MM.1S (cell line): ENCODE measurements at regions not wholly inside any gene's neighbourhood (a gene's known extent, or its start where the extent isn't known, plus 50 kb on each side); places are given as distances from the start of the nearest gene placed in this dataset.

Experiments used
- DNase-seq: peaks from one replicate; pipeline ENCODE4 v3.0.0-alpha.2; 2015
- H2AFZ ChIP-seq: fragments of 300-600 bp; sonication (generic); 2 replicates; pipeline ENCODE4 v1.6.0; 2016; ENCODE audit warnings: antibody characterized with exemption, low read length
- H3F3A ChIP-seq: fragments of 300-600 bp; sonication (generic); 2 replicates; pipeline ENCODE4 v1.6.1; 2016; ENCODE audit warnings: mild to moderate bottlenecking, antibody characterized with exemption, low read length, moderate library complexity, mixed read lengths; ENCODE audit not compliant: insufficient read depth
- H3K27ac ChIP-seq: fragments of 300-600 bp; sonication (generic); 2 replicates; pipeline ENCODE4 v1.5.1; 2016; ENCODE audit warnings: mild to moderate bottlenecking, low read length
- H3K27me3 ChIP-seq: fragments of 300-600 bp; sonication (generic); replicated peaks from 2 replicates; pipeline ENCODE4 v1.6.0; 2016; ENCODE audit warnings: low read length; ENCODE audit not compliant: insufficient read depth
- H3K36me3 ChIP-seq: fragments of 300-600 bp; sonication (generic); replicated peaks from 2 replicates; pipeline ENCODE4 v1.6.1; 2016; ENCODE audit warnings: mild to moderate bottlenecking, low read length, mixed read lengths; ENCODE audit not compliant: insufficient read depth
- H3K4me1 ChIP-seq: fragments of 300-600 bp; sonication (generic); 2 replicates; pipeline ENCODE4 v1.6.1; 2016; ENCODE audit warnings: low read length, mixed read lengths
- H3K4me2 ChIP-seq: fragments of 300-600 bp; sonication (generic); 2 replicates; pipeline ENCODE4 v1.6.0; 2016; ENCODE audit warnings: low read depth, low read length
- H3K4me3 ChIP-seq: fragments of 300-600 bp; sonication (generic); 2 replicates; pipeline ENCODE4 v1.5.1; 2016; ENCODE audit warnings: low read length, mixed read lengths
- H3K79me2 ChIP-seq: fragments of 300-600 bp; sonication (generic); 2 replicates; pipeline ENCODE4 v1.6.1; 2016; ENCODE audit warnings: mixed run types, low read length, mixed read lengths
- H3K9ac ChIP-seq: fragments of 300-600 bp; sonication (generic); 2 replicates; pipeline ENCODE4 v1.6.1; 2016; ENCODE audit warnings: low read length, mixed read lengths
- H3K9me2 ChIP-seq: fragments of 300-600 bp; sonication (generic); replicated peaks from 2 replicates; pipeline ENCODE4 v1.6.1; 2016; ENCODE audit warnings: mild to moderate bottlenecking, low read length, mixed read lengths; ENCODE audit not compliant: insufficient read depth
- H3K9me3 ChIP-seq: fragments of 300-600 bp; sonication (generic); replicated peaks from 2 replicates; pipeline ENCODE4 v1.6.1; 2016; ENCODE audit warnings: mild to moderate bottlenecking, low read length, mixed read lengths; ENCODE audit not compliant: insufficient read depth
- H4K20me1 ChIP-seq: fragments of 300-600 bp; sonication (generic); 2 replicates; pipeline ENCODE4 v1.6.1; 2016; ENCODE audit warnings: mild to moderate bottlenecking, low read length, moderate library complexity, mixed read lengths; ENCODE audit not compliant: insufficient read depth
- CTCF ChIP-seq: fragments of 300-600 bp; sonication (generic); IDR thresholded peaks from 2 replicates; pipeline ENCODE4 v1.5.1; 2016; ENCODE audit warnings: antibody characterized with exemption, low read length, mixed read lengths
- EZH2 ChIP-seq: fragments of 300-600 bp; sonication (generic); optimal IDR thresholded peaks from 2 replicates; pipeline ENCODE3; 2017; ENCODE audit warnings: low read depth, mild to moderate bottlenecking, antibody characterized with exemption, low read length, mixed read lengths
- EZH2phosphoT487 ChIP-seq: fragments of 300-600 bp; sonication (generic); IDR thresholded peaks from 2 replicates; pipeline ENCODE4 v1.6.1; 2018; ENCODE audit warnings: antibody characterized with exemption, low read length

DNA sequence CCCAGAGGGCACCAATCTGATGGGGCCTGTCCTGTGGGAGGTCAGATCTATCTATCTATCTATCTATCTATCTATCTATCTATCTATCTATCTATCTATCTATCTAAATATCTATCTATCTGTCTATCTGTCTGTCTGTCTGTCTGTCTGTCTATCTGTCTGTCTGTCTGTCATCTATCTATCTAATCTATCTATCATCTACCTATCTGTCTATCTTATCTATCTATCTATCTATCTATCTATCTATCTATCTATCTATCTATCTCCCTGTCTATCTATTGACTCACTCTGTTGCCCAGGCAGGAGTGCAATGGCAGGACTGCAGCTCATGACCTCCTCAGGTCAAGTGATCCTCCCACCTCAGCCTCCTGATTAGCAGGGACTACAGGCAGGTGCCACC lies 155.7 kb upstream of the STX18 start:
- Histone ChIP-seq H3K9me2 (no peaks in the 10 kb centered on the region), H3K9me3 (no peaks in the 10 kb centered on the region), H3K9ac (no peak overlapping the region), H4K20me1 (no peaks in the 10 kb centered on the region), H3K27me3 (no peaks in the 10 kb centered on the region), H3K79me2 (no peaks in the 10 kb centered on the region), H3K4me1 (peaks cover 13% of the 10 kb centered on the region), H2AFZ (no peak overlapping the region), H3K4me3 (no peak overlapping the region), H3K4me2 (no peak overlapping the region), H3F3A (no peaks in the 10 kb centered on the region), H3K36me3 (no peaks in the 10 kb centered on the region), H3K27ac (no peak overlapping the region)
- no peak for DNase-seq
- no peak for TF ChIP-seq EZH2phosphoT487
- no peak for TF ChIP-seq EZH2
- no peak for TF ChIP-seq CTCF

DNA sequence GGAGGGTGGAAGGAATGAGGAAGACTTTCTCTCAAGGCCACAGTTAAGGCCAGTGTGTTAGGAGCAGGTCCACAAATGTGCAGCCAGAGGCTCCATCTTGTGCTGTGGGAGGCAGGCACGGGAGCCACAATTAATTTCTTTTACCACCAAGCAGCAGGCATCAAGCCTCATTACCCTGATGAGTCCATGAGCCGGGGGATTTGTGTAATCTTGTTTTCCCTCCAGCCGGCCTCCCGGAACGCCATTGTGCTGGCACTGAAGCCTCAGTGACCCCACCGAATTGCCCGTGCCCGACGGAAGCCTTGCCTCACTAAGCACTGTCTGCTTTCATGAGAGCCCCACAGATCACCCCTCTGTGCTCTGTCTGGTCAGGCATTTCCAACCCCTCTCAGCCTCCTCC lies 154.7 kb upstream of the STX18 start:
- H3F3A ChIP-seq, result no peaks in the 10 kb centered on the region
- no peak overlapping the region for H2AFZ ChIP-seq
- H3K4me3 ChIP-seq, result no peak overlapping the region
- DNase-seq, result no peak
- no peaks in the 10 kb centered on the region for H3K27me3 ChIP-seq
- no peaks in the 10 kb centered on the region for H3K79me2 ChIP-seq
- no peak overlapping the region for H3K4me2 ChIP-seq
- H3K9me3 ChIP-seq, result no peaks in the 10 kb centered on the region
- no peak for TF ChIP-seq EZH2phosphoT487
- no peak for TF ChIP-seq EZH2
- TF ChIP-seq CTCF, result no peak
- H4K20me1 ChIP-seq, result no peaks in the 10 kb centered on the region
- no peaks in the 10 kb centered on the region for H3K9me2 ChIP-seq
- H3K4me1 ChIP-seq, result peaks cover 13% of the 10 kb centered on the region
- H3K9ac ChIP-seq, result no peak overlapping the region
- no peaks in the 10 kb centered on the region for H3K36me3 ChIP-seq
- no peak overlapping the region for H3K27ac ChIP-seq

DNA sequence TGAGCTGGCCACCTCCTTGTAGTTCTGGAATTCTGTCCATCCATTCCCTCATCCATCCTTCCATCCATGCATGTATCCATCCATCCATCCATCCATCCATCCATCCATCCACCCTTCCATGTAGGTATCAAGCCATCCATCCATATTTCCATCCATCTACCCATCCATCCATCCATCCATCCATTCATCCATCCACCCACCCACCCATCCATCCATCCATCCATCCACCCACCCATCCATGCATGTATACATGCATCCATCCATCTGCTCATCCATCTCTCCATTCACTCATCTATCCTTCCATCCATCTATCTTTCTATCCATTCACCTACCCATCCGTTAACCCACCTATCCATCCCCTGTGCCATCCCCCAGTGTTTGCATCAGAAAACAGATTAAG lies 153.6 kb upstream of the STX18 start:
- H3K79me2 ChIP-seq, result no peaks in the 10 kb centered on the region
- TF ChIP-seq EZH2 (no peak), CTCF (no peak)
- H2AFZ ChIP-seq, result no peak overlapping the region
- H3K9me3 ChIP-seq, result no peaks in the 10 kb centered on the region
- no peak overlapping the region for H3K9ac ChIP-seq
- no peaks in the 10 kb centered on the region for H3F3A ChIP-seq
- H4K20me1 ChIP-seq, result no peaks in the 10 kb centered on the region
- no peak overlapping the region for H3K4me3 ChIP-seq
- H3K4me2 ChIP-seq, result no peak overlapping the region
- H3K9me2 ChIP-seq, result no peaks in the 10 kb centered on the region
- no peaks in the 10 kb centered on the region for H3K36me3 ChIP-seq
- no peaks in the 10 kb centered on the region for H3K27me3 ChIP-seq
- no peak overlapping the region for H3K27ac ChIP-seq
- peaks cover 20% of the 10 kb centered on the region for H3K4me1 ChIP-seq
- DNase-seq, result no peak

- Histone ChIP-seq H4K20me1 (no peaks in the 10 kb centered on the region), H3K4me3 (no peak overlapping the region), H3K36me3 (no peaks in the 10 kb centered on the region), H3K9me2 (no peaks in the 10 kb centered on the region), H3K4me1 (peaks cover 26% of the 10 kb centered on the region), H3K9ac (no peak overlapping the region), H3K9me3 (no peaks in the 10 kb centered on the region), H3K27ac (no peak overlapping the region), H2AFZ (no peak overlapping the region), H3K79me2 (no peaks in the 10 kb centered on the region), H3K27me3 (no peaks in the 10 kb centered on the region), H3K4me2 (no peak overlapping the region), H3F3A (no peaks in the 10 kb centered on the region)
- no peak for TF ChIP-seq EZH2phosphoT487
- TF ChIP-seq EZH2, result no peak
- TF ChIP-seq CTCF, result no peak
- DNase-seq, result no peak
Observed at GRCh38 chr4:4694827-4695226, 153.0 kb upstream of the STX18 start.
